SK-N-MC (cell line): ENCODE measurements at regions not wholly inside any gene's neighbourhood (a gene's known extent, or its start where the extent isn't known, plus 50 kb on each side); places are given as distances from the start of the nearest gene placed in this dataset.

Source experiments
- EZH2 ChIP-seq: fragments of 200-600 bp; sonication (generic); IDR thresholded peaks from one replicate; pipeline ENCODE4 v1.6.1; 2017; ENCODE audit warnings: antibody characterized with exemption
- POLR2AphosphoS5 ChIP-seq: IDR thresholded peaks from 2 replicates; pipeline ENCODE4 v1.6.1; 2012; ENCODE audit warnings: mild to moderate bottlenecking, low read depth, low read length, borderline replicate concordance

GRCh38 chr10:129049501-129049900 is 417.5 kb upstream of the MGMT start:
- TF ChIP-seq EZH2 (no peak), POLR2AphosphoS5 (no peak)
